Mesodermal cell (in vitro differentiated cells): ENCODE measurements at regions not wholly inside any gene's neighbourhood (a gene's known extent, or its start where the extent isn't known, plus 50 kb on each side); places are given as distances from the start of the nearest gene placed in this dataset.
"Not testable (repeated sequence)": the region's sequence is repeated elsewhere in the genome, so short reads cannot be mapped to it uniquely, and the experiment has no call there.

ENCODE experiments used
- H3K27ac ChIP-seq: 2 replicates; pipeline ENCODE4 v1.7.0; 2013; ENCODE audit warnings: mild to moderate bottlenecking, low read depth, low read length, moderate library complexity; ENCODE audit not compliant: severe bottlenecking
- H3K36me3 ChIP-seq: 2 replicates; pipeline ENCODE4 v1.7.1; 2013; ENCODE audit warnings: mild to moderate bottlenecking, low read length, moderate library complexity; ENCODE audit not compliant: control insufficient read depth, insufficient read depth
- H3K4me1 ChIP-seq: one replicate; pipeline ENCODE4 v1.7.1; 2013; ENCODE audit warnings: mild to moderate bottlenecking, low read length; ENCODE audit not compliant: insufficient read depth, control insufficient read depth, poor library complexity, severe bottlenecking
- H3K4me3 ChIP-seq: 2 replicates; pipeline ENCODE4 v1.7.0; 2013; ENCODE audit warnings: low read length, control low read depth, mild to moderate bottlenecking; ENCODE audit not compliant: insufficient read depth, poor library complexity, severe bottlenecking; ENCODE audit errors: extremely low read depth
- H3K9me3 ChIP-seq: 2 replicates; pipeline ENCODE4 v1.7.1; 2013; ENCODE audit warnings: mild to moderate bottlenecking, low read length, moderate library complexity; ENCODE audit not compliant: control insufficient read depth
- WGBS, 2 experiments: methylation state at CpG; one replicate each; pipeline ENCODE4 v1.1.5; 2013; ENCODE audit warnings: missing lambda C conversion rate in 2 of 2; ENCODE audit not compliant: insufficient coverage in 2 of 2; 5-methylcytosine and 5-hydroxymethylcytosine counted together

DNA sequence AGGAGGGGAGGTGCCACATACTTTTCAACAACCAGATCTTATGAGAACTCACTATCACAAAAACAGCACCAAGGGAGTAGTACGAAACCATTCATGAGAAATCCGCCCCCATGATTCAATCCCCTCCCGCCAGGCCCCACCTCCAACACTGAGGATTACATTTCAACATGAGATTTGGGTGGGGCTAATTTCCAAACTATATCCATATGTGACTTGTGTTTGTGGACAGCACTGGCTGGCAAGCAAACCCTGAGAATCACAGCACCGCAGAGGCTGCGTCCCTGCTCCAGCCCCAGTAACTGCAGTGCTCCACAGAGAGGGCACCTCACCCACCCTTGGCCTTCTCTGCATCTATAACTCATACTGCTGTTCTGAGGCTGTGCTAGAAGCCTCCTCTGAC, 211.2 kb upstream of the PODXL start:
- WGBS, 2 experiments: 81 to 100% methylated on average over 2 to 3 of the region's 5 CpGs

GRCh38 chr7:131765575-131765974, 209.1 kb upstream of the PODXL start:
- 40 to 58% methylated on average over 1 to 2 of the region's 2 CpGs for WGBS, 2 experiments
- H3K9me3 ChIP-seq: no peaks in the 10 kb centered on the region
- no peaks in the 10 kb centered on the region for H3K4me1 ChIP-seq
- no peak overlapping the region for H3K27ac ChIP-seq
- no peaks in the 10 kb centered on the region for H3K36me3 ChIP-seq
- no peak overlapping the region for H3K4me3 ChIP-seq

More for the DNA sequence above, 211.2 kb upstream of the PODXL start:
- H3K9me3 ChIP-seq: no peaks in the 10 kb centered on the region
- no peak overlapping the region for H3K27ac ChIP-seq
- no peaks in the 10 kb centered on the region for H3K36me3 ChIP-seq
- H3K4me1 ChIP-seq: no peaks in the 10 kb centered on the region
- H3K4me3 ChIP-seq: no peak overlapping the region

DNA sequence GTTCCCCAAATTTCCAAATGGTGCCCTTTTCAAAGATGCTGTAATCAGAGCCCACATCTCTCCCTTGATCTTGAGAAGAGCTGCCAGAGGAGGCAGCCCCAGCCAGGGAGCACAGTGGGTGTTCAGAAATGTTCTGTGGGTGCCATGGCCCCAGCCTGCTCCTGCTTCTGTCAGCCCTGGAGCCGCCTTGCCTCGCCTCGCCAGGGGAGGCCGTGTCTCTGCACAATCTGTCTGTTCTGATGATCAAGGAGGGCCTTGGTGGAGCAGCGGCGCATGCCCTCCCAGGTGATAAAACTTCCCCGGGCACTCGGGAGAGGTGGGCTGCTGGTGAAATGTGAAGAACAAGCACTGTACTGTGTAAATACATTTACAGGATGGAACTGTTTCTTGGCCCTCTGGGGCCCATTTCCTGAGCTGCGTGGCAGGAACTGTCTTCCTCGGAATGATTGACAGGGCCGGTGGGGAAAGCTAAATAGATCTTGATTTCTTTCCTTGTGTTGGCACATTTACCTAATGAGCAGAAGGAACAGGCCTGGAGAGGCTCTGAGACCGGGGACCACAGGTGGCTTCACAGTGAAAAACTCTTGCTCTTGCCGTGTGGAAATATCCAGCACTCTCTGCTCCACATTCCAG, 207.8 kb upstream of the PODXL start:
- Histone ChIP-seq H3K4me1 (no peaks in the 10 kb centered on the region), H3K36me3 (no peaks in the 10 kb centered on the region), H3K9me3 (no peaks in the 10 kb centered on the region), H3K27ac (no peak overlapping the region), H3K4me3 (no peak overlapping the region)
- 89 to 95% methylated on average over 9 to 12 of the region's 13 CpGs for WGBS, 2 experiments

- H3K4me3 ChIP-seq: no peak overlapping the region
- WGBS, 2 experiments: no CpG with 5 or more reads among the region's 2 CpGs
- no peaks in the 10 kb centered on the region for H3K9me3 ChIP-seq
- no peaks in the 10 kb centered on the region for H3K4me1 ChIP-seq
- no peak overlapping the region for H3K27ac ChIP-seq
- no peaks in the 10 kb centered on the region for H3K36me3 ChIP-seq
Measured at GRCh38 chr7:131762753-131763152, 206.3 kb upstream of the PODXL start.

- not testable (repeated sequence) for H3K27ac ChIP-seq, H3K9me3 ChIP-seq, H3K36me3 ChIP-seq, H3K4me3 ChIP-seq, H3K4me1 ChIP-seq
- WGBS, 2 experiments: 95% methylated on average over 27 to 28 of the region's 28 CpGs
Measured at GRCh38 chr7:131755801-131756200, 199.4 kb upstream of the PODXL start.

GRCh38 chr7:131753620-131754222, 197.3 kb upstream of the PODXL start:
- 62 to 74% methylated on average over 7 to 8 of the region's 11 CpGs for WGBS, 2 experiments
- Histone ChIP-seq H3K4me1 (no peaks in the 10 kb centered on the region), H3K36me3 (no peaks in the 10 kb centered on the region), H3K4me3 (no peak overlapping the region), H3K9me3 (no peaks in the 10 kb centered on the region), H3K27ac (no peak overlapping the region)

GRCh38 chr7:131747658-131748232, 191.3 kb upstream of the PODXL start:
- WGBS, 2 experiments: 30 to 40% methylated on average over 1 of the region's 3 CpGs
- H3K27ac ChIP-seq: no peak overlapping the region
- no peaks in the 10 kb centered on the region for H3K36me3 ChIP-seq
- no peaks in the 10 kb centered on the region for H3K9me3 ChIP-seq
- no peaks in the 10 kb centered on the region for H3K4me1 ChIP-seq
- H3K4me3 ChIP-seq: no peak overlapping the region

- Histone ChIP-seq H3K4me1 (no peaks in the 10 kb centered on the region), H3K36me3 (no peaks in the 10 kb centered on the region), H3K4me3 (no peak overlapping the region), H3K27ac (no peak overlapping the region), H3K9me3 (no peaks in the 10 kb centered on the region)
- WGBS, 2 experiments: 52 to 62% methylated on average over 12 to 13 of the region's 15 CpGs
Measured at GRCh38 chr7:131745390-131746248, 189.2 kb upstream of the PODXL start.

DNA sequence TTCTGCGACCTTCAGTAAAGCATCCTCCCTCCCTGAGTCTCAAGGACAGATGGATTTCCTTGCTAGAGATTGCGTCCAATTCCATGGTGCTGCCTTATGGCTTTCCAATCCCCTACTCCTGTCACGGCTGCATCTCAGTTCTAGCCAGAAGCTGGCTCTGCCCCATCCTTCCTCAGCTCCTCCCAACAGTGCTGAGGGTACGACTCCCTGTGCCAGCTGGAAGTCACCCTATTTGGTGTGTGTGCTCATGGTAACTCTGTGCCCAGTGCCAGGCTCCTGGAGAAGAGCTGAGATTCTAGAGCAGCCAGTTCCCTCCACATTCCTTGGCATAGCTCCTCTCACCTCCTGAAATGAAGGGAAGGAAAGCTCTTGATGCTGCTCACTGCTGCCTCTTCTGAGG, 185.0 kb upstream of the PODXL start:
- H3K36me3 ChIP-seq: no peaks in the 10 kb centered on the region
- 87 to 92% methylated on average over 3 to 4 of the region's 4 CpGs for WGBS, 2 experiments
- no peak overlapping the region for H3K4me3 ChIP-seq
- H3K9me3 ChIP-seq: no peaks in the 10 kb centered on the region
- H3K4me1 ChIP-seq: no peaks in the 10 kb centered on the region
- H3K27ac ChIP-seq: no peak overlapping the region

GRCh38 chr7:131737746-131738465, 181.5 kb upstream of the PODXL start:
- H3K9me3 ChIP-seq: no peaks in the 10 kb centered on the region
- 90 to 91% methylated on average over 14 to 23 of the region's 25 CpGs for WGBS, 2 experiments
- H3K4me3 ChIP-seq: no peak overlapping the region
- no peak overlapping the region for H3K27ac ChIP-seq
- H3K4me1 ChIP-seq: no peaks in the 10 kb centered on the region
- no peaks in the 10 kb centered on the region for H3K36me3 ChIP-seq
